Aorta (tissue), 5 donors: ENCODE measurements at regions not wholly inside any gene's neighbourhood (a gene's known extent, or its start where the extent isn't known, plus 50 kb on each side); places are given as distances from the start of the nearest gene placed in this dataset.

Experiments
- ATAC-seq: fragments of 200-7000 bp; cut with Tn5 transposase; one replicate; pipeline ENCODE4 v1.9.1; 2022; ENCODE audit warnings: moderate library complexity; ENCODE audit not compliant: low FRiP score
- DNase-seq, 2 donors: peaks; one replicate each; pipeline ENCODE4 v3.0.0-alpha.2; 2020
- H3K27ac ChIP-seq, 2 donors: one replicate each; pipeline ENCODE4 v1.5.1; 2013; ENCODE audit warnings: low read length in 2 of 2, mild to moderate bottlenecking in 2 of 2, moderate library complexity in 2 of 2, control low read depth in 1 of 2, inconsistent platforms in 1 of 2, low read depth in 1 of 2
- H3K27me3 ChIP-seq, 2 donors: one replicate each; pipeline ENCODE4 v1.6.1; 2013; ENCODE audit warnings: control low read depth in 1 of 2, low read length in 1 of 2, mild to moderate bottlenecking in 1 of 2, moderate library complexity in 1 of 2; ENCODE audit not compliant: insufficient read depth in 2 of 2, control insufficient read depth in 1 of 2
- H3K36me3 ChIP-seq, 2 donors: one replicate each; pipeline ENCODE4 v1.6.1; 2013; ENCODE audit warnings: control low read depth in 1 of 2, low read length in 1 of 2, mild to moderate bottlenecking in 1 of 2; ENCODE audit not compliant: insufficient read depth in 2 of 2, control insufficient read depth in 1 of 2
- H3K4me1 ChIP-seq, 2 donors: one replicate each; pipeline ENCODE4 v1.6.1; 2013; ENCODE audit warnings: low read length in 2 of 2, control low read depth in 1 of 2, mild to moderate bottlenecking in 1 of 2, moderate library complexity in 1 of 2; ENCODE audit not compliant: insufficient read depth in 2 of 2, control insufficient read depth in 1 of 2
- H3K4me3 ChIP-seq, 2 donors: one replicate each; pipeline ENCODE4 v1.5.1; 2013; ENCODE audit warnings: low read length in 2 of 2, control low read depth in 1 of 2, mild to moderate bottlenecking in 1 of 2
- H3K9me3 ChIP-seq: one replicate; pipeline ENCODE4 v1.6.1; 2013; ENCODE audit warnings: mild to moderate bottlenecking, low read length; ENCODE audit not compliant: control insufficient read depth
- WGBS, 2 donors: extraction: QIAGEN DNeasy Blood & Tissue Kit; methylation state at CpG; one replicate each; pipeline ENCODE4 v1.1.7; 2013; 5-methylcytosine and 5-hydroxymethylcytosine counted together
- intact Hi-C, 2 donors: fragments of 100-400 bp; cut with DNase I; formaldehyde crosslinking; loops; one replicate each; pipeline versions ENCODE4 v1.14.2 to v1.15.0; 2022
- donor health status: healthy with polysubstance abuse.
- donor health status: Bipolar disorder and iron deficiency.
- donor health status: DM: no; HTN: no; CAD: no.
- donor health status: DM: no; HTN: no; CAD: no.
- donor health status: DM: yes; HTN: yes; CAD: no.

GRCh38 chr18:57976230-57976773, 67.7 kb upstream of the NEDD4L start:
- 64 to 69% methylated on average over 2 of the region's 2 CpGs for WGBS, 2 donors
- Histone ChIP-seq H3K4me1 (no peaks in the 10 kb centered on the region), H3K4me3 (no peak overlapping the region), H3K27me3 (no peaks in the 10 kb centered on the region), H3K36me3 (no peaks in the 10 kb centered on the region), H3K27ac (no peak overlapping the region), H3K9me3 (no peaks in the 10 kb centered on the region)
- intact Hi-C loops, result no loop called here
- ATAC-seq (no peak), DNase-seq (no peak)

GRCh38 chr18:57975805-57976204, 68.2 kb upstream of the NEDD4L start:
- Histone ChIP-seq H3K4me3 (no peak overlapping the region), H3K9me3 (no peaks in the 10 kb centered on the region), H3K27ac (no peak overlapping the region), H3K4me1 (no peaks in the 10 kb centered on the region), H3K36me3 (no peaks in the 10 kb centered on the region), H3K27me3 (no peaks in the 10 kb centered on the region)
- intact Hi-C loops, result no loop called here
- ATAC-seq, result no peak
- no peak for DNase-seq
- WGBS, 2 donors, result 56 to 62% methylated on average over 2 of the region's 2 CpGs

GRCh38 chr18:57974585-57975265, 69.3 kb upstream of the NEDD4L start:
- WGBS, 2 donors, result 84 to 85% methylated on average over 6 of the region's 6 CpGs
- no peaks in the 10 kb centered on the region for H3K36me3 ChIP-seq
- no peak for ATAC-seq

GRCh38 chr18:57973889-57974288, 70.1 kb upstream of the NEDD4L start:
- no peak overlapping the region for H3K4me3 ChIP-seq
- ATAC-seq, result no peak
- no peaks in the 10 kb centered on the region for H3K9me3 ChIP-seq
- H3K4me1 ChIP-seq, result no peaks in the 10 kb centered on the region
- intact Hi-C loops, result no loop called here
- H3K27me3 ChIP-seq, result no peaks in the 10 kb centered on the region
- no peaks in the 10 kb centered on the region for H3K36me3 ChIP-seq
- H3K27ac ChIP-seq, result no peak overlapping the region
- DNase-seq, result no peak
- 93% methylated on average over 7 of the region's 7 CpGs for WGBS, 2 donors

More at GRCh38 chr18:57974585-57975265, 69.3 kb upstream of the NEDD4L start:
- Histone ChIP-seq H3K27ac (no peak overlapping the region), H3K4me3 (no peak overlapping the region), H3K4me1 (no peaks in the 10 kb centered on the region), H3K27me3 (no peaks in the 10 kb centered on the region), H3K9me3 (no peaks in the 10 kb centered on the region)
- intact Hi-C loops, result no loop called here
- DNase-seq, result no peak

- Histone ChIP-seq H3K27ac (no peak overlapping the region), H3K36me3 (no peaks in the 10 kb centered on the region), H3K4me1 (no peaks in the 10 kb centered on the region), H3K9me3 (no peaks in the 10 kb centered on the region), H3K4me3 (no peak overlapping the region), H3K27me3 (no peaks in the 10 kb centered on the region)
- WGBS, 2 donors, result 90 to 91% methylated on average over 12 of the region's 12 CpGs
- intact Hi-C loops, result no loop called here
- ATAC-seq (no peak), DNase-seq (no peak)
Observed at GRCh38 chr18:57970356-57971095, 73.5 kb upstream of the NEDD4L start.

- DNase-seq (no peak), ATAC-seq (no peak)
- H3K36me3 ChIP-seq, result no peaks in the 10 kb centered on the region
- intact Hi-C loops, result no loop called here
- no peaks in the 10 kb centered on the region for H3K9me3 ChIP-seq
- H3K4me3 ChIP-seq, result no peak overlapping the region
- H3K4me1 ChIP-seq, result no peaks in the 10 kb centered on the region
- no peaks in the 10 kb centered on the region for H3K27me3 ChIP-seq
- H3K27ac ChIP-seq, result no peak overlapping the region
- WGBS, 2 donors, result 80 to 82% methylated on average over 2 of the region's 2 CpGs
Observed at GRCh38 chr18:57969824-57970223, 74.2 kb upstream of the NEDD4L start.

- DNase-seq (no peak), ATAC-seq (no peak)
- Histone ChIP-seq H3K9me3 (no peaks in the 10 kb centered on the region), H3K27me3 (no peaks in the 10 kb centered on the region), H3K4me1 (no peaks in the 10 kb centered on the region), H3K27ac (no peak overlapping the region), H3K4me3 (no peak overlapping the region), H3K36me3 (no peaks in the 10 kb centered on the region)
- intact Hi-C loops, result no loop called here
- WGBS, 2 donors, result 58 to 63% methylated on average over 6 of the region's 6 CpGs
Observed at GRCh38 chr18:57965246-57965645, 78.8 kb upstream of the NEDD4L start.

- intact Hi-C loops, result no loop called here
- no peak for ATAC-seq
- no peaks in the 10 kb centered on the region for H3K36me3 ChIP-seq
- 77 to 94% methylated on average over 1 of the region's 1 CpG for WGBS, 2 donors
- H3K27me3 ChIP-seq, result no peaks in the 10 kb centered on the region
- no peaks in the 10 kb centered on the region for H3K4me1 ChIP-seq
- H3K4me3 ChIP-seq, result no peak overlapping the region
- DNase-seq, result no peak
- no peaks in the 10 kb centered on the region for H3K9me3 ChIP-seq
- no peak overlapping the region for H3K27ac ChIP-seq
Observed at GRCh38 chr18:57961876-57962505, 82.0 kb upstream of the NEDD4L start.
